Stimulated activated naive CD8-positive, alpha-beta T cell treated with anti-CD3 and anti-CD28 coated beads, Interleukin-15, Interleukin-2, amounts not matched to agents 100 ng/mL and 50 ng/mL, for 24 hours (primary cell): ENCODE measurements at regions not wholly inside any gene's neighbourhood (a gene's known extent, or its start where the extent isn't known, plus 50 kb on each side); places are given as distances from the start of the nearest gene placed in this dataset.
"Not testable (repeated sequence)": the region's sequence is repeated elsewhere in the genome, so short reads cannot be mapped to it uniquely, and the experiment has no call there.

Source experiments
- H3K27ac Mint-ChIP-seq: one replicate; pipeline ENCODE4 v1.8.0; 2021; ENCODE audit warnings: mild to moderate bottlenecking, mixed read lengths
- H3K27me3 Mint-ChIP-seq: one replicate; pipeline ENCODE4 v1.8.0; 2021; ENCODE audit warnings: mixed read lengths
- H3K36me3 Mint-ChIP-seq: one replicate; pipeline ENCODE4 v1.8.0; 2021; ENCODE audit warnings: low read depth, mixed read lengths
- H3K4me1 Mint-ChIP-seq: one replicate; pipeline ENCODE4 v1.8.0; 2021; ENCODE audit warnings: low read depth, mixed read lengths
- H3K4me3 Mint-ChIP-seq: one replicate; pipeline ENCODE4 v1.8.0; 2021; ENCODE audit warnings: mild to moderate bottlenecking, mixed read lengths
- H3K9me3 Mint-ChIP-seq: one replicate; pipeline ENCODE4 v1.8.0; 2021; ENCODE audit warnings: mixed read lengths

DNA sequence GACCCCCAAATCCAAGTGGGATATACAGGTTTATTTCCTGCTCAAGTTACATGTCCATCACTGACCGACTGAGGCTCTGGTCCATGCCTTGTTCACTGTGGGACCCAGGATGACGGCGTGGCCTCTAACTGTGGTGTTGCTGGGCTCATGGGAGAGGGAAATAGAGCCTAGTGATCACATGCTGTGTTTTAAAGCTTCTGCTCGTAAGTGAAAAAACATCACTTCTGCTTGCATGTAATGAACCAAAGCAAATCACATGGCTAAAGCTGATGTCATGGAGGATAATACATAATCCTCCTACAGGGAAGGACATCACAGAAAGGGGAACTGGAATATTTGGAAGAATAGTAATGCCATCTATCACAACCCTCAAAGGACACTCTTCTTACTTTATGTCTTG, 107.6 kb downstream of the FASLG start:
- Mint-ChIP-seq H3K27me3 (no peaks in the 10 kb centered on the region), H3K4me3 (no peak overlapping the region), H3K9me3 (no peaks in the 10 kb centered on the region), H3K36me3 (no peaks in the 10 kb centered on the region), H3K4me1 (peaks cover 41% of the 10 kb centered on the region), H3K27ac (no peak overlapping the region)

DNA sequence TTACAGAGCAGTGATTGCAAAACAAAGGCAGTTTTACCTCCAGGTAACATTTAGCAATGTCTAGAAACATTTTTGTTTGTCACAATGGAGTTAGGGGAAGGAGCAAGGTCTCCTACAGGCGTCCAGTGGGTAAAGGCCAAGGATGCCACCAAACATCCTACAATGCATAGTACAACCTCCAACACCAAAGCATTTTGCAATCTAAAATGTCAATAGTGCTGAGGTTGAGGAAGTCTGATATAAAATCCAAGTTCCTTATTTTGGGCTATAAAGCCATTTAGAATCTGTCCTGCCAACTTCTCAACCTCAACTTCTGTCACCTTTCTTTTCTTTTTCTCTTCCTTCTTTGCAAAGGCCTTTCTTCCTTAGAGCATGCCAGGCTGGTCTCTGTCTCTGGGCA, 111.2 kb downstream of the FASLG start:
- peaks cover 5% of the 10 kb centered on the region for H3K4me1 Mint-ChIP-seq
- no peak overlapping the region for H3K27ac Mint-ChIP-seq
- H3K36me3 Mint-ChIP-seq, result no peaks in the 10 kb centered on the region

DNA sequence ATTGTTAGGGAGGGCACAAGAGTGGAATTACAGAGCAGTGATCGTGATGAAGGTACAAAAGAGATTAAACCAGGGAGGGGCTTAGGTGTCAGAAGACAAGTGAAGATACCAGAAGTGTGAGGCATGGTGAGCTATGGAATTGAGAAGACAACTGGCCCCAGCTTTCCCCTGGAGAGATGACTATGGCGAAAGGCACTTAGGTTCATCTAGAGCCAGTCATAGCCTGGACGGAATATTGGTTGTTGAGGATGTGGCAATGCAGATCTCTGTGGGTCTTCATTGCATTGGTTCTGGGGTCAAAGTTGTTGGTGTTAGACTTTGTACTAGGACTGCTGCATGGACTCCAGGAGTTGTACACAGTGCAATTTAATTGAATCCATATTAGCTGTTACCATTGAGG, 115.7 kb downstream of the FASLG start:
- H3K4me3 Mint-ChIP-seq, result no peak overlapping the region
- H3K36me3 Mint-ChIP-seq, result no peaks in the 10 kb centered on the region
- H3K27me3 Mint-ChIP-seq, result no peaks in the 10 kb centered on the region
- H3K27ac Mint-ChIP-seq, result no peak overlapping the region
- no peaks in the 10 kb centered on the region for H3K9me3 Mint-ChIP-seq
- peaks cover 17% of the 10 kb centered on the region for H3K4me1 Mint-ChIP-seq

More for the DNA sequence above, 111.2 kb downstream of the FASLG start:
- Mint-ChIP-seq H3K9me3 (no peaks in the 10 kb centered on the region), H3K4me3 (no peak overlapping the region), H3K27me3 (no peaks in the 10 kb centered on the region)

DNA sequence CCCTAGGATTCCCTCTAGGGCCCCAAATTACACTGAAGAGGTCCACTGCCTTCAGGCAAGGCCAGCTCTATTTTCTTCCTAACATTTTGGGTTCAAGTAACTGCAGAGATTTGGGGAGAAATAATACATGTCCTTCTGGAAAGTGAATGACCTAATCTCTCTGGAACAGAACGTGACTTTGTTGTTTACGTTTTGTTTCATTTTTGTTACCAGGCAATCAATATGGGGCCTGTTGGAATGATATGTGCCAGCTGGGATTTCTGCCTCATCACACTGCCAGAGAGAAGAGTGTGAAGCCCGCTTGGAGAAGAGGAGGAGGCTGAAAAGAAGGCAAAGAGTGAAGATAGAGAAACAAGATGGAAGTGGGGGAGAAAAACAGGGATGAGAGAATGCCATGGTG, 116.7 kb downstream of the FASLG start:
- Mint-ChIP-seq H3K27me3 (no peaks in the 10 kb centered on the region), H3K9me3 (no peaks in the 10 kb centered on the region), H3K4me3 (no peak overlapping the region), H3K27ac (no peak overlapping the region), H3K36me3 (no peaks in the 10 kb centered on the region), H3K4me1 (peaks cover 24% of the 10 kb centered on the region)

- Mint-ChIP-seq H3K4me1 (peaks cover 28% of the 10 kb centered on the region), H3K4me3 (no peak overlapping the region), H3K27me3 (no peaks in the 10 kb centered on the region), H3K9me3 (no peaks in the 10 kb centered on the region), H3K27ac (no peak overlapping the region), H3K36me3 (no peaks in the 10 kb centered on the region)
These were observed 117.2 kb downstream of the FASLG start for GRCh38 chr1:172776071-172776470.

GRCh38 chr1:172777767-172778166, 118.9 kb downstream of the FASLG start:
- H3K4me1 Mint-ChIP-seq, result peaks cover 41% of the 10 kb centered on the region
- no peak overlapping the region for H3K27ac Mint-ChIP-seq

DNA sequence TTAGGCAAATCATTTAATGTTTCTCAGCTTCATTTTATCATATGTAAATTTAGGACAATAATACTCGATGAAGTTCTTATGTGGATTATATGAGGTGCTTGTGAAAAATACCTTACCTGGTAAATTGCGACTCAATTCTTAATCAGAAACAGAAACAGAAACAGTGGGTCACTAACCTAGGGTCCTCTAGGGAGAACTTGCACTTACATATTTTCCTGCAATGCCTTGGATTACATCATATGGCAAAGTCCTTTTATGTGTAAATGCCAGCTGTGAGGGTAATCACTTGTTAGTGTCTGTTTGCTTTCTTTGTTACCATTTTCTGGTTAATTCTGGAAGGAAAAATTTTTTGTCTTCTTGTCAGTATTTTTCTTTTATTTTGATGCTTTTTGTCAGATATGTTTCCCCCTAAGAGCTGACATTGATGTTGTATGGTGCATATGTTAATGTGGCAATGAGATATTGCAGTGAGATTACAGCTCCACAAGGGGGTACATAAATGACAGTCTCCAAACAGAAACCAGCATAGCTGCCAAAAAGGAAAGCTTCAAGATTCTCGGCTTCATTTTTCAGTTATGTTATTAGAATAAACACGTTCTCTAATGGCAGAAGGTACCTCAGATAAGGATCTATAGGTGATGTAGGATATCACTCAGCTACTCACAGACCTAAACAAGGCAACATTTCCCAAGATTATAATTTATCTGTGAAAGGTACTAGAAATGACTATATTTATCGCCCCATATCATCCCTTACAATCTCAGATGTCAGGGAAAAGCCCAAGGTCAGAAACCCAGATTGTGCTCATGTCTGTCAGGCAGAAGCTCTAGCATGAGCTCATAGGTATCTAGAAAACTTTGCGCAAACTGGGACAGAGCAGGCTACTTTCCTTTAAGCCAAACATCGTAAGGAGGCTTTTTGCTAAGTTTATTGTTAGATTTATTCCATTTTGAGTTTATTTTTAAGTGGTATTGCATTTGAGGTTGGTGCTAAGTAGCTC, 119.9 kb downstream of the FASLG start:
- Mint-ChIP-seq H3K27me3 (no peaks in the 10 kb centered on the region), H3K36me3 (no peaks in the 10 kb centered on the region), H3K4me1 (peaks cover 41% of the 10 kb centered on the region), H3K4me3 (peak overlapping the region; percentile 27), H3K9me3 (peaks cover 6% of the 10 kb centered on the region), H3K27ac (peak overlapping the region; percentile 19)

More at GRCh38 chr1:172777767-172778166, 118.9 kb downstream of the FASLG start:
- no peaks in the 10 kb centered on the region for H3K27me3 Mint-ChIP-seq
- H3K4me3 Mint-ChIP-seq, result no peak overlapping the region
- no peaks in the 10 kb centered on the region for H3K36me3 Mint-ChIP-seq
- peaks cover 2% of the 10 kb centered on the region for H3K9me3 Mint-ChIP-seq

GRCh38 chr1:172779491-172779890, 120.6 kb downstream of the FASLG start:
- Mint-ChIP-seq H3K27ac (peak overlapping the region; percentile 19), H3K4me3 (no peak overlapping the region), H3K4me1 (peaks cover 41% of the 10 kb centered on the region), H3K36me3 (no peaks in the 10 kb centered on the region), H3K9me3 (peaks cover 10% of the 10 kb centered on the region), H3K27me3 (no peaks in the 10 kb centered on the region)

DNA sequence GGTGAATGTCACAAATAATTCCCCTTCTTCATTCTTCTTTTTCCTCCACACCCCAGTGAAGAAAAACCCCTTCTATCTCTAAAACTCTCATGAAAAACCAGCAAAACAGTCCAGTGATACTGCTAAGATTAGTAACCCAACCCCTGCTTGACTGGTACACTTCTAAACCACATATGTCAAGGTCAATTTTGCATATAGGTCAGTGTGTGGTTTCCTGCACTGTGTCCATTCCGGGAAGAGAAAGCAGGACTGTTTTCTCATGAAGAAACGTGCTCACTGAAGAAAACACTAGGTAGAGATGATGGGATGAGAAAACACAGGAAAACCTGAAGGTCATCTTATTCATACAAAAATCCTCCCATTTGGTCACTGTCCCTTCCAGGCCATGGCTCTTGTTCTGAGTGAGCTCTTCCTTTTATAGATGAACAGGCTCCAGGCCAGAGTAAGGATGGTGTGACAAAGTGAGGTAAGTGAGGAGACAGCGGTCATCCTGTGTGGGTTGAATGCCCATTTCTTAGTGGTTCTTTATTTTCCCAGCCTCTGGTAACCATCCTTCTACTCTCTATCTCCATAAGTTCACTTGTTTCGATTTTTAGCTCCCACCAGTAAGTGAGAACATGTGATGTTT, 122.7 kb downstream of the FASLG start:
- H3K36me3 Mint-ChIP-seq, result no peaks in the 10 kb centered on the region
- H3K27me3 Mint-ChIP-seq, result no peaks in the 10 kb centered on the region
- H3K4me1 Mint-ChIP-seq, result peaks cover 41% of the 10 kb centered on the region
- peaks cover 12% of the 10 kb centered on the region for H3K9me3 Mint-ChIP-seq
- no peak overlapping the region for H3K27ac Mint-ChIP-seq
- no peak overlapping the region for H3K4me3 Mint-ChIP-seq

GRCh38 chr1:172789840-172790239, 130.9 kb downstream of the FASLG start:
- Mint-ChIP-seq H3K36me3 (no peaks in the 10 kb centered on the region), H3K9me3 (no peaks in the 10 kb centered on the region), H3K4me3 (no peak overlapping the region), H3K4me1 (no peaks in the 10 kb centered on the region), H3K27me3 (peaks cover 4% of the 10 kb centered on the region), H3K27ac (no peak overlapping the region)

DNA sequence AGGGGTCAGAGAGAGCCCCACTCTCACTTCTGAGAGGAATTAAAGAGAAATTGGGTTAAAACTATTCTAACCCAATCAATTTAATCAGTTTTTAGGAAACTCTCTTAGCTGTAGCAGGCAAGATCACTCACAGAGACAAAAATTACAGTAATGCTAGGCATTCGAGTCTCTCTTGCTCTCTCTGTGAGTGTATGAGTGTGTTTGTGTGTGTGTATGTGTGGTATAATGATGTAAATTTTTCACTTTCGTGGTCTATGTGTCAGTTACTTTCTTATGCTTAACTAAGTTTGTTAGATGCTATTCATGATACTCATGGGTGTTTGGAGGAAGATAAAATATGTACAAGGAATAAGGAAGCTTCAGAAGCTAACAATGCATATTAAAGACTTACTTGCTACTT, 131.3 kb downstream of the FASLG start:
- Mint-ChIP-seq H3K27me3 (peaks cover 4% of the 10 kb centered on the region), H3K4me1 (no peaks in the 10 kb centered on the region), H3K36me3 (no peaks in the 10 kb centered on the region), H3K9me3 (no peaks in the 10 kb centered on the region), H3K27ac (no peak overlapping the region), H3K4me3 (no peak overlapping the region)

DNA sequence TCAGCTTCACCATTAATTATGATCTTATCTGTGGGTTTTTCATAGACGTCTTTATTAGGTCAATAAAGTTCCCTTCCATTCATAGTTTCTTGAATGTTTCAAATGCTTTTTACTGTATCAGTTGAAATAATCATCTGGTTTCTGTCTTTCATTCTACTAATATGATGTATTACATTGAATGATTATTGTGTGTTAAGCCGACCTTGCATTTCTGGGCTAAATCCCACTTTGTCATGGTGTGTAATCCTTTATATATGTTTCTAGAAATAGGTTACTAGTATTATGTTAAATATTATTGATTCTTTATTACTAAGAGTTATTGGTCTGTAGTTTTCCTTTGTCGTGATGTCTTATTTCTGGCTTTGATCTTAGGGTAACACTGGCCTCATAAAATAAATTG, 134.9 kb downstream of the FASLG start:
- Mint-ChIP-seq H3K4me1 (no peaks in the 10 kb centered on the region), H3K9me3 (no peaks in the 10 kb centered on the region), H3K4me3 (no peak overlapping the region), H3K27me3 (peaks cover 4% of the 10 kb centered on the region), H3K36me3 (no peaks in the 10 kb centered on the region), H3K27ac (no peak overlapping the region)

GRCh38 chr1:172795741-172796140, 136.8 kb downstream of the FASLG start:
- Mint-ChIP-seq H3K4me1 (no peaks in the 10 kb centered on the region), H3K27me3 (peaks cover 4% of the 10 kb centered on the region), H3K9me3 (no peaks in the 10 kb centered on the region), H3K36me3 (peaks cover 5% of the 10 kb centered on the region), H3K4me3 (no peak overlapping the region), H3K27ac (no peak overlapping the region)

DNA sequence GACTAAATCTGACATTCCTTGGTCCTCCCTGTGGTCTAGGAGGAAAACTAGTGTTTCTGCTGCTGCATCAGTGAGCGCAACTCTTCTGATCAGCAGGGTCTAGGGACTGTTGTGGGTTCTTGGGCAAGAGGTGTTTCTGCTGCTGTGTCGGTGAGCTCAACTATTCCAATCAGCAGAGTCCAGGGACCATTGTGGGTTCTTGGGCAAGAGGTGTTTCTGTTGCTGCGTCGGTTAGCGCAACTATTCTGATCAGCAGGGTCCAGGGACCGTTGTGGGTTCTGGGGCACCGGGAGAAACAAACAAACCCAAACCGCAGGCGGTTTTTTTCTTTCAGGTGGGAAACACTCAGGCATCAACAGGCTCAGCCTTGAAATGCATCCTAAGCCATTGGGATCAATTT, 140.9 kb downstream of the FASLG start:
- H3K36me3 Mint-ChIP-seq, H3K27ac Mint-ChIP-seq, H3K4me3 Mint-ChIP-seq, H3K27me3 Mint-ChIP-seq, H3K4me1 Mint-ChIP-seq: not testable (repeated sequence)
- H3K9me3 Mint-ChIP-seq, result peaks cover 11% of the 10 kb centered on the region

- H3K4me3 Mint-ChIP-seq, result no peak overlapping the region
- H3K36me3 Mint-ChIP-seq, result peaks cover 5% of the 10 kb centered on the region
- no peak overlapping the region for H3K27ac Mint-ChIP-seq
- H3K4me1 Mint-ChIP-seq, result peaks cover 4% of the 10 kb centered on the region
- H3K27me3 Mint-ChIP-seq, result no peaks in the 10 kb centered on the region
- peaks cover 11% of the 10 kb centered on the region for H3K9me3 Mint-ChIP-seq
These were observed 142.9 kb downstream of the FASLG start for GRCh38 chr1:172801771-172802322.
